ENCODE measurements at regions not wholly inside any gene's neighbourhood (a gene's known extent, or its start where the extent isn't known, plus 50 kb on each side); places are given as distances from the start of the nearest gene placed in this dataset.

DNA sequence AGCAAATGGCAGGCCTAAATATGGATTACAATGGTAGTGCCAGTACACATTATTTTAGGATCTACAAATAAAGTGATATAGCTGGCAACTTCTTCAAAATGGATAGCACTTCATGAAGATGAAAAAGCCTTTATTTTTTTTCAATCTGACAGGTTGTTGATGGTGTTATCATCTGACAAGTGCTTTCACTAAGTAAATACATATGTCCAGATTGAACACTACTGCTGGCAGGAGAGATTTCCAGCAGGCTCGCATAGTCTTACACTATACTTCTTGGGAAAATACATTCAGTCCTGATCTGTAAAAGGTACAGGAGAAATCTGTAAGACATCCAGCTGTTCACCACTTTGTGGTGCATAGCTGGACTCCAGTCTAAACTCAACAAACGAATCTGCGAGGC, 50.9 kb upstream of the ALCAM start:
- DNase-seq (ENCODE audit: extremely low read depth, low read depth), result no peak
- TF ChIP-seq, protein P1, sequence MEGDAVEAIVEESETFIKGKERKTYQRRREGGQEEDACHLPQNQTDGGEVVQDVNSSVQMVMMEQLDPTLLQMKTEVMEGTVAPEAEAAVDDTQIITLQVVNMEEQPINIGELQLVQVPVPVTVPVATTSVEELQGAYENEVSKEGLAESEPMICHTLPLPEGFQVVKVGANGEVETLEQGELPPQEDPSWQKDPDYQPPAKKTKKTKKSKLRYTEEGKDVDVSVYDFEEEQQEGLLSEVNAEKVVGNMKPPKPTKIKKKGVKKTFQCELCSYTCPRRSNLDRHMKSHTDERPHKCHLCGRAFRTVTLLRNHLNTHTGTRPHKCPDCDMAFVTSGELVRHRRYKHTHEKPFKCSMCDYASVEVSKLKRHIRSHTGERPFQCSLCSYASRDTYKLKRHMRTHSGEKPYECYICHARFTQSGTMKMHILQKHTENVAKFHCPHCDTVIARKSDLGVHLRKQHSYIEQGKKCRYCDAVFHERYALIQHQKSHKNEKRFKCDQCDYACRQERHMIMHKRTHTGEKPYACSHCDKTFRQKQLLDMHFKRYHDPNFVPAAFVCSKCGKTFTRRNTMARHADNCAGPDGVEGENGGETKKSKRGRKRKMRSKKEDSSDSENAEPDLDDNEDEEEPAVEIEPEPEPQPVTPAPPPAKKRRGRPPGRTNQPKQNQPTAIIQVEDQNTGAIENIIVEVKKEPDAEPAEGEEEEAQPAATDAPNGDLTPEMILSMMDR (IDR thresholded peaks at IDR 0.05; ENCODE audit: low read depth, low read length, missing control alignments), result no peak
- no peak overlapping the region for H3K4me3 ChIP-seq (replicated peaks; ENCODE audit: low read depth, low read length)

GRCh38 chr3:105316331-105316730, 50.4 kb upstream of the ALCAM start:
- no peak for DNase-seq (ENCODE audit: extremely low read depth, low read depth)
- TF ChIP-seq, protein P1 (IDR thresholded peaks at IDR 0.05; ENCODE audit: low read depth, low read length, missing control alignments), result no peak
- no peak overlapping the region for H3K4me3 ChIP-seq (replicated peaks; ENCODE audit: low read depth, low read length)

All from HFF-Myc (cell line).